H9 (cell line): ENCODE measurements at regions not wholly inside any gene's neighbourhood (a gene's known extent, or its start where the extent isn't known, plus 50 kb on each side); places are given as distances from the start of the nearest gene placed in this dataset.
A peak's percentile ranks its signal among the peaks of the same experiment; 100 is the strongest.
"Not testable (repeated sequence)": the region's sequence is repeated elsewhere in the genome, so short reads cannot be mapped to it uniquely, and the experiment has no call there.

Experiments used
- DNase-seq: peaks from one replicate; pipeline ENCODE4 v3.0.0-alpha.2; 2017
- H2AFZ ChIP-seq: one replicate; pipeline ENCODE4 v1.6.1; 2013; ENCODE audit warnings: mild to moderate bottlenecking, low read length, control low read depth, moderate library complexity
- H2AK5ac ChIP-seq: 2 replicates; pipeline ENCODE4 v1.6.1; 2013; ENCODE audit warnings: low read length, control low read depth, mixed read lengths; ENCODE audit not compliant: insufficient read length
- H2BK120ac ChIP-seq: one replicate; pipeline ENCODE4 v1.6.1; 2013; ENCODE audit warnings: low read depth, mild to moderate bottlenecking, low read length, control low read depth, inconsistent platforms; ENCODE audit not compliant: poor library complexity, severe bottlenecking
- H2BK12ac ChIP-seq: 2 replicates; pipeline ENCODE4 v1.6.1; 2013; ENCODE audit warnings: low read length, control low read depth, mixed read lengths, low read depth; ENCODE audit not compliant: insufficient read length
- H2BK15ac ChIP-seq: 2 replicates; pipeline ENCODE4 v1.6.1; 2013; ENCODE audit warnings: low read depth, low read length, control low read depth
- H2BK20ac ChIP-seq: one replicate; pipeline ENCODE4 v1.6.1; 2013; ENCODE audit warnings: low read depth, mild to moderate bottlenecking, low read length, control low read depth, inconsistent platforms; ENCODE audit not compliant: poor library complexity, severe bottlenecking
- H2BK5ac ChIP-seq: 2 replicates; pipeline ENCODE4 v1.6.1; 2013; ENCODE audit warnings: low read length, control low read depth, mixed read lengths; ENCODE audit not compliant: insufficient read length
- H3K14ac ChIP-seq: 2 replicates; pipeline ENCODE4 v1.6.1; 2013; ENCODE audit warnings: low read length, control low read depth; ENCODE audit not compliant: insufficient read depth
- H3K18ac ChIP-seq: 2 replicates; pipeline ENCODE4 v1.6.1; 2013; ENCODE audit warnings: low read depth, mild to moderate bottlenecking, mixed read lengths, low read length, control low read depth; ENCODE audit not compliant: insufficient read length
- H3K23ac ChIP-seq: 2 replicates; pipeline ENCODE4 v1.6.1; 2013; ENCODE audit warnings: low read length, control low read depth, mixed read lengths, low read depth; ENCODE audit not compliant: insufficient read length
- H3K23me2 ChIP-seq: 2 replicates; pipeline ENCODE4 v1.6.1; 2013; ENCODE audit warnings: low read depth, mild to moderate bottlenecking, mixed read lengths, low read length, control low read depth; ENCODE audit not compliant: insufficient read length, poor library complexity, severe bottlenecking
- H3K27ac ChIP-seq: 2 replicates; pipeline ENCODE4 v1.5.1; 2013; ENCODE audit warnings: low read length, control low read depth, mixed read lengths, low read depth; ENCODE audit not compliant: insufficient read length
- H3K27me3 ChIP-seq: 2 replicates; pipeline ENCODE4 v1.6.1; 2013; ENCODE audit warnings: low read length, control low read depth, inconsistent platforms; ENCODE audit not compliant: insufficient read depth
- H3K4ac ChIP-seq: 2 replicates; pipeline ENCODE4 v1.6.1; 2013; ENCODE audit warnings: low read depth, mild to moderate bottlenecking, control low read depth, inconsistent platforms, low read length, moderate library complexity
- H3K4me1 ChIP-seq: 2 replicates; pipeline ENCODE4 v1.6.1; 2013; ENCODE audit warnings: low read length, control low read depth, inconsistent platforms; ENCODE audit not compliant: insufficient read depth
- H3K4me2 ChIP-seq: 2 replicates; pipeline ENCODE4 v1.6.1; 2013; ENCODE audit warnings: low read length, control low read depth, mixed read lengths; ENCODE audit not compliant: insufficient read length, insufficient read depth
- H3K56ac ChIP-seq: 2 replicates; pipeline ENCODE4 v1.6.1; 2013; ENCODE audit warnings: low read depth, mild to moderate bottlenecking, mixed read lengths, low read length, control low read depth; ENCODE audit not compliant: insufficient read length
- H3K79me1 ChIP-seq: 2 replicates; pipeline ENCODE4 v1.6.1; 2013; ENCODE audit warnings: low read depth, mild to moderate bottlenecking, moderate library complexity, low read length, control low read depth, inconsistent platforms; ENCODE audit not compliant: insufficient read depth, poor library complexity, severe bottlenecking
- H3K79me2 ChIP-seq: 2 replicates; pipeline ENCODE4 v1.6.1; 2013; ENCODE audit warnings: low read length, control low read depth, inconsistent platforms; ENCODE audit not compliant: insufficient read depth
- H3K9ac ChIP-seq: 2 replicates; pipeline ENCODE4 v1.6.1; 2013; ENCODE audit warnings: low read length, control low read depth, mixed read lengths; ENCODE audit not compliant: insufficient read length; ENCODE audit errors: extremely low read depth
- H3K9me3 ChIP-seq: one replicate; pipeline ENCODE4 v1.6.1; 2013; ENCODE audit warnings: low read depth, low read length, inconsistent platforms; ENCODE audit not compliant: control insufficient read depth
- H3T11ph ChIP-seq: one replicate; pipeline ENCODE4 v1.6.1; 2013; ENCODE audit warnings: mild to moderate bottlenecking, low read length, control low read depth, inconsistent platforms
- H4K20me1 ChIP-seq: one replicate; pipeline ENCODE4 v1.6.1; 2013; ENCODE audit not compliant: control insufficient read depth, insufficient read length, insufficient read depth
- H4K5ac ChIP-seq: 2 replicates; pipeline ENCODE4 v1.6.1; 2013; ENCODE audit warnings: low read depth, mild to moderate bottlenecking, mixed read lengths, low read length, control low read depth; ENCODE audit not compliant: insufficient read length
- H4K8ac ChIP-seq: replicated peaks from 2 replicates; pipeline ENCODE4 v1.6.1; 2013; ENCODE audit warnings: low read length, control low read depth, mixed read lengths, low read depth; ENCODE audit not compliant: insufficient read length
- H4K91ac ChIP-seq: 2 replicates; pipeline ENCODE4 v1.6.1; 2013; ENCODE audit warnings: low read depth, mild to moderate bottlenecking, moderate library complexity, mixed read lengths, low read length, control low read depth; ENCODE audit not compliant: insufficient read length
- H3K27ac Mint-ChIP-seq, 3 experiments: 2 replicates in 2 of 3; 3 replicates in 1 of 3; pipeline ENCODE4 v1.8.0; 2020 to 2021; ENCODE audit warnings: mixed read lengths in 3 of 3, mild to moderate bottlenecking in 1 of 3, moderate library complexity in 1 of 3
- H3K27me3 Mint-ChIP-seq: 2 replicates; pipeline ENCODE4 v1.8.0; 2021; ENCODE audit warnings: low read depth, mild to moderate bottlenecking, moderate library complexity, mixed read lengths
- H3K36me3 Mint-ChIP-seq, 3 experiments: 2 replicates in 2 of 3; 3 replicates in 1 of 3; pipeline ENCODE4 v1.8.0; 2020 to 2021; ENCODE audit warnings: low read depth in 3 of 3, mixed read lengths in 3 of 3; ENCODE audit not compliant: insufficient read depth in 1 of 3
- H3K4me1 Mint-ChIP-seq, 2 experiments: 2 replicates each; pipeline ENCODE4 v1.8.0; 2020; ENCODE audit warnings: mixed read lengths in 2 of 2
- H3K4me3 Mint-ChIP-seq, 2 experiments: 2 replicates in 1 of 2; 3 replicates in 1 of 2; pipeline ENCODE4 v1.8.0; 2020 to 2021; ENCODE audit warnings: mild to moderate bottlenecking in 2 of 2, mixed read lengths in 2 of 2, moderate library complexity in 1 of 2
- H3K9me3 Mint-ChIP-seq, 2 experiments: 2 replicates in 1 of 2; 3 replicates in 1 of 2; pipeline ENCODE4 v1.8.0; 2020; ENCODE audit warnings: mild to moderate bottlenecking in 2 of 2, mixed read lengths in 2 of 2, moderate library complexity in 1 of 2
- WGBS: extraction: QIAGEN DNeasy Blood & Tissue Kit; methylation state at CpG from one replicate; pipeline ENCODE4 v1.1.7; 2013; ENCODE audit warnings: missing lambda C conversion rate, low lambda C conversion rate, mixed read lengths; ENCODE audit not compliant: insufficient read length; ENCODE audit errors: extremely low coverage; 5-methylcytosine and 5-hydroxymethylcytosine counted together
- TF ChIP-seq, protein P1 (sequence below): fragments of 200-600 bp; sonication (generic); conservative IDR thresholded peaks from 3 replicates; pipeline ENCODE4 v1.8.0; 2021; ENCODE audit warnings: antibody characterized with exemption, mild to moderate bottlenecking

- Histone ChIP-seq H4K20me1 (no peaks in the 10 kb centered on the region), H3K27me3 (no peaks in the 10 kb centered on the region), H4K8ac (no peak overlapping the region), H3K23me2 (no peaks in the 10 kb centered on the region), H3K79me2 (no peaks in the 10 kb centered on the region), H3T11ph (no peak overlapping the region), H3K4me1 (peaks cover 3% of the 10 kb centered on the region; the same call in 1 of the 2 replicates), H3K4me2 (no peak overlapping the region), H2BK20ac (no peak overlapping the region), H3K18ac (no peak overlapping the region), H2BK12ac (no peak overlapping the region), H2BK5ac (no peak overlapping the region), H3K27ac (no peak overlapping the region), H2BK120ac (no peak overlapping the region), H3K23ac (no peak overlapping the region), H3K79me1 (no peaks in the 10 kb centered on the region), H2AK5ac (no peak overlapping the region), H2AFZ (no peak overlapping the region), H3K9me3 (peaks cover 8% of the 10 kb centered on the region), H3K14ac (no peak overlapping the region), H3K4ac (no peak overlapping the region), H4K5ac (no peak overlapping the region), H3K56ac (no peak overlapping the region), H3K9ac (no peak overlapping the region), H2BK15ac (no peak overlapping the region), H4K91ac (no peak overlapping the region)
- no CpG with 5 or more reads among the region's 2 CpGs for WGBS
- H3K27ac Mint-ChIP-seq, result 0 out of 7 replicates have a peak overlapping the region, but pooled peaks of 1 of the 3 experiments have one; percentile 5
- no peaks in the 10 kb centered on the region for H3K27me3 Mint-ChIP-seq
- no peak for DNase-seq
- peaks cover 15% of the 10 kb centered on the region in 2 experiments for H3K9me3 Mint-ChIP-seq
- H3K36me3 Mint-ChIP-seq, result peaks cover 10 to 22% (median 13%) of the 10 kb centered on the region in 3 experiments
- TF ChIP-seq, protein P1, sequence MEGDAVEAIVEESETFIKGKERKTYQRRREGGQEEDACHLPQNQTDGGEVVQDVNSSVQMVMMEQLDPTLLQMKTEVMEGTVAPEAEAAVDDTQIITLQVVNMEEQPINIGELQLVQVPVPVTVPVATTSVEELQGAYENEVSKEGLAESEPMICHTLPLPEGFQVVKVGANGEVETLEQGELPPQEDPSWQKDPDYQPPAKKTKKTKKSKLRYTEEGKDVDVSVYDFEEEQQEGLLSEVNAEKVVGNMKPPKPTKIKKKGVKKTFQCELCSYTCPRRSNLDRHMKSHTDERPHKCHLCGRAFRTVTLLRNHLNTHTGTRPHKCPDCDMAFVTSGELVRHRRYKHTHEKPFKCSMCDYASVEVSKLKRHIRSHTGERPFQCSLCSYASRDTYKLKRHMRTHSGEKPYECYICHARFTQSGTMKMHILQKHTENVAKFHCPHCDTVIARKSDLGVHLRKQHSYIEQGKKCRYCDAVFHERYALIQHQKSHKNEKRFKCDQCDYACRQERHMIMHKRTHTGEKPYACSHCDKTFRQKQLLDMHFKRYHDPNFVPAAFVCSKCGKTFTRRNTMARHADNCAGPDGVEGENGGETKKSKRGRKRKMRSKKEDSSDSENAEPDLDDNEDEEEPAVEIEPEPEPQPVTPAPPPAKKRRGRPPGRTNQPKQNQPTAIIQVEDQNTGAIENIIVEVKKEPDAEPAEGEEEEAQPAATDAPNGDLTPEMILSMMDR, result no peak
- H3K4me1 Mint-ChIP-seq, result peaks cover 33 to 34% of the 10 kb centered on the region in 2 experiments
- no peak overlapping the region for H3K4me3 Mint-ChIP-seq
Measured at GRCh38 chr4:131348263-131348662, 1800.8 kb upstream of the PCDH10 start.

- H2BK12ac ChIP-seq, H3K79me2 ChIP-seq, H4K8ac ChIP-seq, H3K18ac ChIP-seq, H2BK120ac ChIP-seq, H3K4me2 ChIP-seq, H3K14ac ChIP-seq, H3K9ac ChIP-seq, H3T11ph ChIP-seq, H2AK5ac ChIP-seq, H2AFZ ChIP-seq, H2BK15ac ChIP-seq, H4K20me1 ChIP-seq, H3K27ac Mint-ChIP-seq, H3K27me3 ChIP-seq, H4K91ac ChIP-seq, H2BK5ac ChIP-seq, H3K23ac ChIP-seq, H3K4me3 Mint-ChIP-seq, H3K79me1 ChIP-seq, H3K9me3 ChIP-seq, H3K56ac ChIP-seq, H3K27ac ChIP-seq, DNase-seq, H2BK20ac ChIP-seq, H3K4ac ChIP-seq, H4K5ac ChIP-seq, H3K4me1 ChIP-seq, H3K23me2 ChIP-seq, H3K27me3 Mint-ChIP-seq: not testable (repeated sequence)
- Mint-ChIP-seq H3K4me1 (peaks cover 7 to 13% of the 10 kb centered on the region in 2 experiments), H3K36me3 (peaks cover 13 to 26% (median 16%) of the 10 kb centered on the region in 3 experiments), H3K9me3 (peaks cover 23 to 24% of the 10 kb centered on the region in 2 experiments)
- no CpG with 5 or more reads among the region's 19 CpGs for WGBS
Measured at GRCh38 chr4:131352371-131352770, 1796.7 kb upstream of the PCDH10 start.
